Left ventricle myocardium inferior (tissue), 1 donor: ENCODE measurements at regions not wholly inside any gene's neighbourhood (a gene's known extent, or its start where the extent isn't known, plus 50 kb on each side); places are given as distances from the start of the nearest gene placed in this dataset.

Experiments used
- DNase-seq: peaks from one replicate; pipeline ENCODE4 v3.0.0-alpha.2; 2020
- H3K27ac ChIP-seq: fragments of 200-600 bp; replicated peaks from 2 replicates; pipeline ENCODE4 v1.8.0; 2021
- H3K27me3 ChIP-seq: fragments of 200-600 bp; 2 replicates; pipeline ENCODE4 v1.8.0; 2021; ENCODE audit warnings: low read depth
- H3K36me3 ChIP-seq: fragments of 200-600 bp; 2 replicates; pipeline ENCODE4 v1.8.0; 2021
- H3K4me1 ChIP-seq: fragments of 200-600 bp; 2 replicates; pipeline ENCODE4 v1.8.0; 2021
- H3K4me3 ChIP-seq: fragments of 200-600 bp; 2 replicates; pipeline ENCODE4 v1.8.0; 2021; ENCODE audit warnings: mild to moderate bottlenecking, moderate library complexity
- H3K9me3 ChIP-seq: fragments of 200-600 bp; replicated peaks from 2 replicates; pipeline ENCODE4 v1.8.0; 2021
- intact Hi-C: fragments of 100-400 bp; cut with micrococcal nuclease; formaldehyde crosslinking; loops from one replicate; pipeline ENCODE4 v1.11.0; 2022
- TF ChIP-seq, protein P1 (sequence below): fragments of 200-600 bp; IDR thresholded peaks from 2 replicates; pipeline ENCODE4 v1.8.0; 2021; ENCODE audit warnings: antibody characterized with exemption, mild to moderate bottlenecking, borderline replicate concordance
- donor health status: DM: no; HTN: yes; CAD: no; lungs with severe emphysema.

DNA sequence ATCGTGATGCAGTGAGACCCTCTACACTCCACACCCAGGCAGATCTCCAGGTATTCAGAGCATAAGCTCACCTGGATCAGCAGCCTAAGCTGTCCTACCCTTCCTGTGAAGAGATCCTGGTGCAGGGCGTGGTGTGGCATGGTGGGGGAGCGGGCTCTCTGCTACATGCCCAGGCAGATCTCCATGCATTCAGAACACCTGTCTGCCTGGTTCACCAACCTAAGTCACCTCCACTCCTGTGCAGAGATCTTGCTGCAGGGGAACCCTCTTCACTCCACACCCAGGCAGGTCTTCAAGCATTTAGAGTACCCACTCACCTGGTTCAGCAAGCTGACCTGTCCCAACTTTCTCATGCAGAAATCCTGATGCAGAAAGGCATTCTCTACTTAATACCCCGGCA is 394.4 kb upstream of the SEMA3A start:
- Histone ChIP-seq H3K36me3 (no peaks in the 10 kb centered on the region), H3K27me3 (no peaks in the 10 kb centered on the region), H3K9me3 (peaks cover under 1% of the 10 kb centered on the region), H3K4me3 (no peak overlapping the region), H3K27ac (no peak overlapping the region), H3K4me1 (no peaks in the 10 kb centered on the region)
- DNase-seq = no peak
- intact Hi-C loops = no loop called here
- TF ChIP-seq, protein P1, sequence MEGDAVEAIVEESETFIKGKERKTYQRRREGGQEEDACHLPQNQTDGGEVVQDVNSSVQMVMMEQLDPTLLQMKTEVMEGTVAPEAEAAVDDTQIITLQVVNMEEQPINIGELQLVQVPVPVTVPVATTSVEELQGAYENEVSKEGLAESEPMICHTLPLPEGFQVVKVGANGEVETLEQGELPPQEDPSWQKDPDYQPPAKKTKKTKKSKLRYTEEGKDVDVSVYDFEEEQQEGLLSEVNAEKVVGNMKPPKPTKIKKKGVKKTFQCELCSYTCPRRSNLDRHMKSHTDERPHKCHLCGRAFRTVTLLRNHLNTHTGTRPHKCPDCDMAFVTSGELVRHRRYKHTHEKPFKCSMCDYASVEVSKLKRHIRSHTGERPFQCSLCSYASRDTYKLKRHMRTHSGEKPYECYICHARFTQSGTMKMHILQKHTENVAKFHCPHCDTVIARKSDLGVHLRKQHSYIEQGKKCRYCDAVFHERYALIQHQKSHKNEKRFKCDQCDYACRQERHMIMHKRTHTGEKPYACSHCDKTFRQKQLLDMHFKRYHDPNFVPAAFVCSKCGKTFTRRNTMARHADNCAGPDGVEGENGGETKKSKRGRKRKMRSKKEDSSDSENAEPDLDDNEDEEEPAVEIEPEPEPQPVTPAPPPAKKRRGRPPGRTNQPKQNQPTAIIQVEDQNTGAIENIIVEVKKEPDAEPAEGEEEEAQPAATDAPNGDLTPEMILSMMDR = no peak

DNA sequence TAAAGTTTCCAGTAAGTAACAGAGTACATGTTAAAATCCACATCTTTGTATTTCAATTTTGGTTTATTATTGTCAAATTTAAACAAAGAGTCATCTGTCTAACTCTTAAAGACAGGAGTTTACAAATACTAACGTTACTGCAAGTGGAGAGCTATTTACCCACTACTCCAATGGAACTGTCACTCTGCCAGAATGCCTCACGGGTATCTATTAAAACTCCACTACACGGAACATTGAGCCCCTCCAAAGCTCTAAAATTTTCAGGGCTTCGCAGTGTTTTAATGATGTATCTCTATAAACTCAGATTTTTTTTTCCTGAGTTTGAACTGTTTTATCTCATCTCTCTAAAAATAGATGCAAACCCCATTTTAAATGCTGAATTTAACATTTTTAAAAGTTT is 388.7 kb upstream of the SEMA3A start:
- DNase-seq = no peak
- no peaks in the 10 kb centered on the region for H3K4me1 ChIP-seq
- H3K27me3 ChIP-seq = no peaks in the 10 kb centered on the region
- TF ChIP-seq, protein P1 = no peak
- no peak overlapping the region for H3K4me3 ChIP-seq
- H3K36me3 ChIP-seq = no peaks in the 10 kb centered on the region
- intact Hi-C loops = no loop called here
- H3K27ac ChIP-seq = no peak overlapping the region
- peaks cover 5% of the 10 kb centered on the region for H3K9me3 ChIP-seq

DNA sequence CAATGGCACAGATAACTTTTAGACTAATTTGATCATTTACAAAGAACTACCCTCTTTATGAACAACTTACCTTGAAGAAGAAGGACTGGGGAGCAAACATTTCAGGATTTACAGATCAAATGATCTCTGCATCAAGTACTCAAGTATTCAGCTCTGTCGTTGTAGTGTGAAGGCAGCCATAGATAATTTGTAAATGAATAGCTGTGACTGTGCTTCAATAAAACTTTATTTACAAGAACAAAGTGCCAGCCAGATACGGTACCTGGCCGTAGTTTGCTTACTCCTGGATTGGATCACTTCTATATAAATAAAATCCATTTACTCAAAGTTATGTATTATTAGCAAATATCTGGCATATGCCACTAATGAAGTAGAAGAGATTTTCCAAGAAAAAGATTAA is 388.2 kb upstream of the SEMA3A start:
- Histone ChIP-seq H3K9me3 (peaks cover 5% of the 10 kb centered on the region), H3K36me3 (no peaks in the 10 kb centered on the region), H3K4me1 (no peaks in the 10 kb centered on the region), H3K27ac (no peak overlapping the region), H3K4me3 (no peak overlapping the region), H3K27me3 (no peaks in the 10 kb centered on the region)
- no peak for DNase-seq
- TF ChIP-seq, protein P1 = no peak
- intact Hi-C loops = no loop called here

DNA sequence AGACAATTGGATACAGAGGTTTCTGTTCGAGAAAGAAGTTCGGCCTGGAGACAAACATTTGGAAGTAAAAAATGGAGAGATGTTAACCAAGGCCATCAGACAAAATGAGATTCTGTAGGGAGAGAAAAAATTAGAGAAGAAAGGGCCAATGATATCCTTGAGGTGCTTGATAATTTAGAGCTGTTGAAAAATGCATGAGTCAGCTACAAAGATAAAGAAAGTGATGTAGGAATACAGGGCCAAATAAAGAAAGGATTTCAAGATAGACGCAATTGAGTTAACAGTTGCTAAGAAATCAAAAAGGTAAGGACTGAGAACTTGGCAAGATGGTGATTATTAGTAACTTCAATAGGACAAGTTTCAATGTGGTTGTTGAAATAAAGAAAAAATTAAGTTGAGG is 384.2 kb upstream of the SEMA3A start:
- H3K36me3 ChIP-seq = no peaks in the 10 kb centered on the region
- H3K4me1 ChIP-seq = no peaks in the 10 kb centered on the region
- DNase-seq = no peak
- H3K27ac ChIP-seq = no peak overlapping the region
- H3K27me3 ChIP-seq = no peaks in the 10 kb centered on the region
- TF ChIP-seq, protein P1 = no peak
- peaks cover 5% of the 10 kb centered on the region for H3K9me3 ChIP-seq
- no peak overlapping the region for H3K4me3 ChIP-seq
- intact Hi-C loops = no loop called here

DNA sequence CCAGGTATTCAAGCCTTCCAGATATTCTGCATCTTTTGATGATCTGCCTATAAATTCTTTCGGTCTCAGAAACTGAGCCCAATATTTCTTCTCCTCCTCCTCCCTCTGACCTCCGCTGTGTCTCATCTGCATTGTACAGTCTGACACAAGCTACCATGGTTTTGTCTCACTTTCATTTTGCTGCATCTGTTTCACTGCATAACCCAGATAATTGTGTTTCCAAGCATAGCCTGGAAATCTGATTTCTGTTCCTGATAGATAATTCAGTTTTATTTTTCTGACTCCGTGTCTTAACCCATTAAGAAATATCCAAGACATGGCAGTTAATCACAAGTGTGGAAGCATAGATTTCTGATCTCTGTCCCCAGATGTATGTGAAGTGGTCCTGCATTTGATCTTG is 374.2 kb upstream of the SEMA3A start:
- Histone ChIP-seq H3K4me1 (no peaks in the 10 kb centered on the region), H3K27me3 (no peaks in the 10 kb centered on the region), H3K27ac (no peak overlapping the region), H3K36me3 (no peaks in the 10 kb centered on the region), H3K9me3 (no peaks in the 10 kb centered on the region), H3K4me3 (no peak overlapping the region)
- intact Hi-C loops = no loop called here
- TF ChIP-seq, protein P1 = no peak
- DNase-seq = no peak
